K562 (cell line): ENCODE measurements at regions not wholly inside any gene's neighbourhood (a gene's known extent, or its start where the extent isn't known, plus 50 kb on each side); places are given as distances from the start of the nearest gene placed in this dataset.

Experiments used
- ATAC-seq: fragments of 200-7000 bp; cut with Tn5 transposase; 3 replicates; pipeline ENCODE4 v1.9.1; 2020; ENCODE audit warnings: moderate library complexity
- BruUV-seq: library from RNA; stranded (reverse); fragments of 400-500 nt; replicated peaks from 2 replicates; lab custom pipeline; 2021; lab: Mats Ljungman, UMichigan
- CTCF ChIA-PET: fragments of 300-600 bp; formaldehyde crosslinking; extraction: SDS; loops from one replicate; lab custom pipeline; 2021; ENCODE audit warnings: low intra/inter-chr PET ratio; lab: Yijun Ruan, JAX
- POLR2A ChIA-PET: fragments of 300-600, 350-650 bp; sonication (Branson Sonifier 250); formaldehyde crosslinking; extraction: SDS; loops from one replicate; lab custom pipeline; 2021; ENCODE audit warnings: antibody characterized with exemption, inconsistent platforms; lab: Yijun Ruan, JAX
- DNase-seq, 4 experiments: peaks; one replicate each; pipeline versions ENCODE4 v3.0.0 to v3.0.0-alpha.2; 2011 to 2018; ENCODE audit warnings: low spot score in 3 of 4, mixed read lengths in 3 of 4; ENCODE audit errors: extremely low read depth in 1 of 4
- FAIRE-seq: peaks from 2 replicates; lab custom pipeline; 2011; peaks lifted over from hg19 to GRCh38; lab: Jason Lieb, UNC
- H2AFZ ChIP-seq: 2 replicates; pipeline ENCODE4 v1.6.0; 2011; ENCODE audit warnings: low read depth, low read length, control low read depth, inconsistent platforms
- H3K27ac ChIP-seq: fragments of 200-600 bp; 3 replicates; pipeline ENCODE4 v1.8.0; 2011; ENCODE audit warnings: low read depth, mild to moderate bottlenecking, control low read depth, inconsistent platforms, low read length, moderate library complexity, mixed read lengths; ENCODE audit errors: extremely low read depth
- H3K27me3 ChIP-seq, 2 experiments: fragments of 300-600 bp in 1 of 2; 2 replicates in 1 of 2; 3 replicates in 1 of 2; pipeline versions ENCODE4 v1.6.0 to v1.8.0; 2011; ENCODE audit warnings: inconsistent platforms in 2 of 2, low read length in 2 of 2, mild to moderate bottlenecking in 1 of 2, mixed read lengths in 1 of 2, moderate library complexity in 1 of 2; ENCODE audit not compliant: control insufficient read depth in 2 of 2, insufficient read depth in 2 of 2
- H3K36me3 ChIP-seq: fragments of 300-600 bp; 3 replicates; pipeline ENCODE4 v1.8.0; 2011; ENCODE audit warnings: mild to moderate bottlenecking, low read length, inconsistent platforms; ENCODE audit not compliant: control insufficient read depth, insufficient read depth
- H3K4me1 ChIP-seq, 2 experiments: fragments of 200-600 bp in 1 of 2; replicated peaks in 1 of 2; 2 replicates in 1 of 2; 3 replicates in 1 of 2; pipeline versions ENCODE4 v1.5.1 to v1.8.0; 2011; ENCODE audit warnings: inconsistent platforms in 2 of 2, low read length in 2 of 2, mild to moderate bottlenecking in 1 of 2, mixed read lengths in 1 of 2, moderate library complexity in 1 of 2; ENCODE audit not compliant: control insufficient read depth in 2 of 2, insufficient read depth in 2 of 2
- H3K4me2 ChIP-seq: 2 replicates; pipeline ENCODE4 v1.6.1; 2011; ENCODE audit warnings: low read length, control low read depth, inconsistent platforms, mixed read lengths; ENCODE audit not compliant: insufficient read depth
- H3K4me3 ChIP-seq: fragments of 200-600 bp; sonication (generic), shearing (Covaris generic); 2 replicates; pipeline ENCODE4 v1.5.1; 2016; ENCODE audit warnings: control low read depth, inconsistent platforms
- H3K79me2 ChIP-seq: fragments of 200-600 bp; 3 replicates; pipeline ENCODE4 v1.8.0; 2011; ENCODE audit warnings: low read length, inconsistent platforms; ENCODE audit not compliant: control insufficient read depth, insufficient read depth
- H3K9ac ChIP-seq, 2 experiments: 2 replicates each; pipeline versions ENCODE4 v1.6.0 to v1.6.1; 2011; ENCODE audit warnings: low read depth in 2 of 2, low read length in 2 of 2, control low read depth in 1 of 2, inconsistent platforms in 1 of 2, mild to moderate bottlenecking in 1 of 2, mixed read lengths in 1 of 2; ENCODE audit not compliant: insufficient read depth in 1 of 2
- H3K9me1 ChIP-seq: one replicate; pipeline ENCODE4 v1.6.0; 2011; ENCODE audit warnings: inconsistent platforms, mild to moderate bottlenecking, low read length, moderate library complexity; ENCODE audit not compliant: control insufficient read depth, insufficient read depth
- H3K9me3 ChIP-seq: replicated peaks from 2 replicates; pipeline ENCODE4 v1.5.1; 2011; ENCODE audit warnings: low read depth, low read length, inconsistent platforms; ENCODE audit not compliant: control insufficient read depth, insufficient read depth
- H4K20me1 ChIP-seq: replicated peaks from 2 replicates; pipeline ENCODE4 v1.6.1; 2011; ENCODE audit warnings: low read length, inconsistent platforms, mixed read lengths; ENCODE audit not compliant: control insufficient read depth, insufficient read depth
- ARID4B ChIP-seq: sonication (generic); formaldehyde crosslinking; IDR thresholded peaks from 2 replicates; pipeline ENCODE4 v1.8.0; 2022; ENCODE audit warnings: mild to moderate bottlenecking, missing genetic modification reagents
- BRD9 ChIP-seq: fragments of 450-650 bp; IDR thresholded peaks from 2 replicates; pipeline ENCODE4 v1.6.1; 2018; ENCODE audit warnings: low read depth; ENCODE audit not compliant: partially characterized antibody
- CREB1 ChIP-seq, 2 experiments: sonication (generic) in 1 of 2; formaldehyde crosslinking in 1 of 2; IDR thresholded peaks; 2 replicates each; pipeline versions ENCODE4 v1.6.1 to v1.8.0; 2012 to 2022; ENCODE audit warnings: inconsistent platforms in 1 of 2, mild to moderate bottlenecking in 1 of 2, missing genetic modification reagents in 1 of 2, moderate library complexity in 1 of 2
- E2F8 ChIP-seq: fragments of 450-650 bp; IDR thresholded peaks from 2 replicates; pipeline ENCODE4 v1.7.1; 2018; ENCODE audit warnings: mild to moderate bottlenecking, low read depth; ENCODE audit not compliant: partially characterized antibody
- ERF ChIP-seq: fragments of 450-650 bp; formaldehyde crosslinking; IDR thresholded peaks from 2 replicates; pipeline ENCODE4 v1.4.0; 2020; ENCODE audit warnings: mild to moderate bottlenecking, mixed read lengths
- MLLT1 ChIP-seq, 2 experiments: fragments of 450-650 bp; IDR thresholded peaks; 2 replicates each; pipeline ENCODE4 v1.6.1; 2016
- SUPT5H ChIP-seq: fragments of 450-650 bp; IDR thresholded peaks from 2 replicates; pipeline ENCODE4 v1.6.1; 2016
- ZNF12 ChIP-seq: sonication (generic); formaldehyde crosslinking; IDR thresholded peaks from 2 replicates; pipeline ENCODE4 v1.4.0; 2020; ENCODE audit warnings: mild to moderate bottlenecking, missing genetic modification reagents
- ZNF277 ChIP-seq: fragments of 250-450 bp; sonication (Bioruptor Pico); IDR thresholded peaks from 2 replicates; pipeline ENCODE4 v1.8.0; 2022; ENCODE audit warnings: inconsistent platforms, mild to moderate bottlenecking, moderate library complexity, borderline replicate concordance
- WGBS: fragments of 100-300 bp; shearing (Covaris generic); methylation state at CpG from one replicate; pipeline ENCODE4 v1.1.6; 2016; ENCODE audit warnings: low coverage, mixed read lengths; ENCODE audit not compliant: insufficient coverage; ENCODE audit errors: missing lambda C conversion rate; 5-methylcytosine and 5-hydroxymethylcytosine counted together
- in situ Hi-C: fragments of 300-500 bp; cut with MboI; formaldehyde crosslinking; loops from 4 replicates; pipeline ENCODE4 v1.15.0; 2018; ENCODE audit warnings: inconsistent platforms, mixed read lengths
- intact Hi-C: fragments of 100-400 bp; cut with micrococcal nuclease; formaldehyde crosslinking; loops from 2 replicates; pipeline ENCODE4 v1.14.2; 2022

GRCh38 chr22:48222742-48223487, 1460.5 kb downstream of the TBC1D22A start (continued):
- TF ChIP-seq E2F8: no peak
- TF ChIP-seq SUPT5H: no peak
- TF ChIP-seq ZNF12 (CRISPR knock-in tag): no peak
- no peak for TF ChIP-seq CREB1 (IDR thresholded peaks at IDR 0.05)
- TF ChIP-seq CREB1 (CRISPR knock-in tag; IDR thresholded peaks at IDR 0.05): no peak

- Histone ChIP-seq H3K9ac (no peak overlapping the region), H3K79me2 (no peaks in the 10 kb centered on the region), H3K36me3 (no peaks in the 10 kb centered on the region), H3K4me1 (no peaks in the 10 kb centered on the region), H2AFZ (no peak overlapping the region), H3K9me1 (no peaks in the 10 kb centered on the region), H4K20me1 (no peaks in the 10 kb centered on the region), H3K27ac (no peak overlapping the region), H3K9me3 (no peaks in the 10 kb centered on the region), H3K4me2 (no peak overlapping the region), H3K4me3 (no peak overlapping the region), H3K27me3 (peaks cover 0 to 6% of the 10 kb centered on the region in 2 experiments; a peak in 1 of 5 replicates)
- DNase-seq: no peak
- WGBS: 0% methylated on average over 7 of the region's 7 CpGs
- CTCF ChIA-PET: no interaction called here
- no TSS peak for BruUV-seq
- FAIRE-seq: no peak
- ATAC-seq: no peak
- POLR2A ChIA-PET: no interaction called here
- intact Hi-C loops (no loop called here), in situ Hi-C loops (no loop called here)
- TF ChIP-seq ZNF277 (CRISPR knock-in tag): no peak
- no peak for TF ChIP-seq ERF (CRISPR knock-in tag)
- TF ChIP-seq ARID4B (CRISPR knock-in tag): no peak
- no peak for TF ChIP-seq BRD9
- no peak for TF ChIP-seq MLLT1 (IDR thresholded peaks at IDR 0.05)
Observed at GRCh38 chr22:48218889-48219420, 1456.5 kb downstream of the TBC1D22A start.
